NCI-H2029 (cell line): ENCODE measurements at regions not wholly inside any gene's neighbourhood (a gene's known extent, or its start where the extent isn't known, plus 50 kb on each side); places are given as distances from the start of the nearest gene placed in this dataset.

Experiments
- DNase-seq: peaks from one replicate; lab custom pipeline; 2025; lab: John Stamatoyannopoulos, UW

DNA sequence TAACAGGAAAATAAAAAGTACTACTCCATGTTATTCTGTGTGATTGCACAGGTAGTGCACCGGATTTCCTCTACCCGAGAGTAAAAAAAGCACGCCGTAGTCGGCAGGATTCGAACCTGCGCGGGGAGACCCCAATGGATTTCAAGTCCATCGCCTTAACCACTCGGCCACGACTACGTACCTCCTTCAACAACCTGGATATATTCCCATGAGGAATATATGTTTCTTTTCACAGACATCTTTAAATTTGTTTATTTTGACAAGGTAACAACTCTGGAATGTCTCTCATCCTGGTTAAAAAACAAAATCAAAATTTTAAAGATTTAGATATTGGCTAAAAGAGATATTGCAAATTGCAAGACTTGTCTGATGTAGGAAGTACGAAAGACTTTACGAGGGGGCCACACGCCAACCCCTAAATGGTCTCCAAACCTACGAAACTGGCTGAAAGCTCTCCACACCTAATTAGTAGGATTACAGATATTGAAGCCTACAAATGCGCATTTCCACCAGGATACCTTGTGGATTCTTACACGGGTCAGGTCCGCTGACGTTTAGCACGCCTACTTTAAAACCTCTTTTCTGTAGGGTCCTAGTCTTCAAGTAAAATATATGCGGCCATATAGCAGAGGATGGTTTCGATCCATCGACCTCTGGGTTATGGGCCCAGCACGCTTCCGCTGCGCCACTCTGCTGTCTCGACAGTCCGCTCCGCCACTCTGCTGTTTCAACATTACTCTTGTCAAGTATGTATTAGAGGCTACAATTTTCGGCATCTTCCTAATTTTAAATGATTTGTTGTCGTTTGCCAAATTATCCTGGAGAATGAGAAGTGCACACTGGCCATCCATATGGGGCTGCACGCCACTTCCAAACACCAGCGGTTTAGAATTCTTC is 52.2 kb upstream of the BTN3A2 start:
- peak; percentile 77 for DNase-seq
